ENCODE measurements at regions not wholly inside any gene's neighbourhood (a gene's known extent, or its start where the extent isn't known, plus 50 kb on each side); places are given as distances from the start of the nearest gene placed in this dataset.

DNA sequence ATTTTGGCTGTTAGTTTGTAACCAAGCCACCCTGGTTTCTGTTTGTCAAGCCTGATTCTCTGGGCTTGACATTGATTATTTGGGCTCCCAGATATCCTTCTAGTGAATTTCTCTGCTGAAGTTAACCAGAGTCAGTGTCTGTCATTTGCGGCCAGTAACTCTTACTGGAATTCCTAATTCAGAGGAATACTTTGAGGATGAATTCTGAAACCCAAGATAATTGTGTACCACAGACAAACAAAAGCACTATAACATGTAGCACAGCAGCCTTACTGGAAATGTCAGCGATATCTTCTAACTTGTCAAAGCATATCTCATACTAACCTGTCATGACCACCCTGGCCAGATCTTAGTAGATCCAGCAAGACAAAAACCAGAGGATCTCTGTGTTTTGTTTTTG, 84.4 kb upstream of the HIF1A start:
- TF ChIP-seq, protein P1, sequence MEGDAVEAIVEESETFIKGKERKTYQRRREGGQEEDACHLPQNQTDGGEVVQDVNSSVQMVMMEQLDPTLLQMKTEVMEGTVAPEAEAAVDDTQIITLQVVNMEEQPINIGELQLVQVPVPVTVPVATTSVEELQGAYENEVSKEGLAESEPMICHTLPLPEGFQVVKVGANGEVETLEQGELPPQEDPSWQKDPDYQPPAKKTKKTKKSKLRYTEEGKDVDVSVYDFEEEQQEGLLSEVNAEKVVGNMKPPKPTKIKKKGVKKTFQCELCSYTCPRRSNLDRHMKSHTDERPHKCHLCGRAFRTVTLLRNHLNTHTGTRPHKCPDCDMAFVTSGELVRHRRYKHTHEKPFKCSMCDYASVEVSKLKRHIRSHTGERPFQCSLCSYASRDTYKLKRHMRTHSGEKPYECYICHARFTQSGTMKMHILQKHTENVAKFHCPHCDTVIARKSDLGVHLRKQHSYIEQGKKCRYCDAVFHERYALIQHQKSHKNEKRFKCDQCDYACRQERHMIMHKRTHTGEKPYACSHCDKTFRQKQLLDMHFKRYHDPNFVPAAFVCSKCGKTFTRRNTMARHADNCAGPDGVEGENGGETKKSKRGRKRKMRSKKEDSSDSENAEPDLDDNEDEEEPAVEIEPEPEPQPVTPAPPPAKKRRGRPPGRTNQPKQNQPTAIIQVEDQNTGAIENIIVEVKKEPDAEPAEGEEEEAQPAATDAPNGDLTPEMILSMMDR (IDR thresholded peaks at IDR 0.05; ENCODE audit: low read depth, low read length) = no peak
- no peak for TF ChIP-seq EZH2phosphoT487 (IDR thresholded peaks at IDR 0.05; ENCODE audit: low read depth)
